NB4 (cell line): ENCODE measurements at regions not wholly inside any gene's neighbourhood (a gene's known extent, or its start where the extent isn't known, plus 50 kb on each side); places are given as distances from the start of the nearest gene placed in this dataset.

Experiments
- MYC ChIP-seq: IDR thresholded peaks from 2 replicates; pipeline ENCODE4 v1.6.1; 2011; ENCODE audit warnings: low read depth, low read length
- POLR2A ChIP-seq: IDR thresholded peaks from 2 replicates; pipeline ENCODE4 v1.6.1; 2011; ENCODE audit warnings: mild to moderate bottlenecking; ENCODE audit not compliant: insufficient read length; ENCODE audit errors: extremely low read depth
- TF ChIP-seq, protein P1 (sequence below): IDR thresholded peaks from one replicate; pipeline ENCODE4 v1.5.1; 2012; ENCODE audit warnings: low read depth, low read length

DNA sequence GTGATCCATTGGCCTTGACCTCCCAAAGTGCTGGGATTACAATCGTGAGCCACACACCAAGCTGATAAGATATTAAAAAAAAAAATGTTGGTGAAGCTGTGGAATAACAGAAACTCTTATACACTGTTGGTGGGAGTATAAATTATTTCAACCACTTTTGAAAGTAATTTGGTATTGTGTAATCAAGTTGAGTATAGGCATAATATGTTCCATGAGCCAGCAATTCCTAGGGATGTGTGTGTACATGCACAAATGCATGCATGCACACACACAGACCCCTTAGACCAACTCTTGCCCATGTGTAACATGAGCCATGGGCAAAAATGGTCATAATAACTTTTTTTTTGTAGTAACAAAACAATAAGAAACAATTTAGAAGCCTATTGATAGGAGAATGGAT is 130.2 kb upstream of the ANKRD28 start:
- TF ChIP-seq, protein P1, sequence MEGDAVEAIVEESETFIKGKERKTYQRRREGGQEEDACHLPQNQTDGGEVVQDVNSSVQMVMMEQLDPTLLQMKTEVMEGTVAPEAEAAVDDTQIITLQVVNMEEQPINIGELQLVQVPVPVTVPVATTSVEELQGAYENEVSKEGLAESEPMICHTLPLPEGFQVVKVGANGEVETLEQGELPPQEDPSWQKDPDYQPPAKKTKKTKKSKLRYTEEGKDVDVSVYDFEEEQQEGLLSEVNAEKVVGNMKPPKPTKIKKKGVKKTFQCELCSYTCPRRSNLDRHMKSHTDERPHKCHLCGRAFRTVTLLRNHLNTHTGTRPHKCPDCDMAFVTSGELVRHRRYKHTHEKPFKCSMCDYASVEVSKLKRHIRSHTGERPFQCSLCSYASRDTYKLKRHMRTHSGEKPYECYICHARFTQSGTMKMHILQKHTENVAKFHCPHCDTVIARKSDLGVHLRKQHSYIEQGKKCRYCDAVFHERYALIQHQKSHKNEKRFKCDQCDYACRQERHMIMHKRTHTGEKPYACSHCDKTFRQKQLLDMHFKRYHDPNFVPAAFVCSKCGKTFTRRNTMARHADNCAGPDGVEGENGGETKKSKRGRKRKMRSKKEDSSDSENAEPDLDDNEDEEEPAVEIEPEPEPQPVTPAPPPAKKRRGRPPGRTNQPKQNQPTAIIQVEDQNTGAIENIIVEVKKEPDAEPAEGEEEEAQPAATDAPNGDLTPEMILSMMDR: no peak
- TF ChIP-seq MYC (no peak), POLR2A (no peak)
